ENCODE measurements at regions not wholly inside any gene's neighbourhood (a gene's known extent, or its start where the extent isn't known, plus 50 kb on each side); places are given as distances from the start of the nearest gene placed in this dataset.
A peak's percentile ranks its signal among the peaks of the same experiment; 100 is the strongest.

- H3K27ac ChIP-seq, result no peak overlapping the region
- DNase-seq (ENCODE audit: low spot score), result no peak
- ChIA-PET CTCF (interaction anchor here (0.6 to 0.9 kb wide), 2 partner anchors 50 to 61 kb away, joined by 3 read pairs; no protein-coding TSS in a partner anchor), POLR2A (ENCODE audit: low non-redundant PET) (no interaction called here)
- TF ChIP-seq, protein P1, sequence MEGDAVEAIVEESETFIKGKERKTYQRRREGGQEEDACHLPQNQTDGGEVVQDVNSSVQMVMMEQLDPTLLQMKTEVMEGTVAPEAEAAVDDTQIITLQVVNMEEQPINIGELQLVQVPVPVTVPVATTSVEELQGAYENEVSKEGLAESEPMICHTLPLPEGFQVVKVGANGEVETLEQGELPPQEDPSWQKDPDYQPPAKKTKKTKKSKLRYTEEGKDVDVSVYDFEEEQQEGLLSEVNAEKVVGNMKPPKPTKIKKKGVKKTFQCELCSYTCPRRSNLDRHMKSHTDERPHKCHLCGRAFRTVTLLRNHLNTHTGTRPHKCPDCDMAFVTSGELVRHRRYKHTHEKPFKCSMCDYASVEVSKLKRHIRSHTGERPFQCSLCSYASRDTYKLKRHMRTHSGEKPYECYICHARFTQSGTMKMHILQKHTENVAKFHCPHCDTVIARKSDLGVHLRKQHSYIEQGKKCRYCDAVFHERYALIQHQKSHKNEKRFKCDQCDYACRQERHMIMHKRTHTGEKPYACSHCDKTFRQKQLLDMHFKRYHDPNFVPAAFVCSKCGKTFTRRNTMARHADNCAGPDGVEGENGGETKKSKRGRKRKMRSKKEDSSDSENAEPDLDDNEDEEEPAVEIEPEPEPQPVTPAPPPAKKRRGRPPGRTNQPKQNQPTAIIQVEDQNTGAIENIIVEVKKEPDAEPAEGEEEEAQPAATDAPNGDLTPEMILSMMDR (conservative IDR thresholded peaks at IDR 0.05; ENCODE audit: low read depth), result no peak
These were observed 108.3 kb upstream of the AKR1E2 start for GRCh38 chr10:4717670-4718069.

GRCh38 chr10:4710858-4711257, 115.1 kb upstream of the AKR1E2 start:
- TF ChIP-seq, protein P1 (conservative IDR thresholded peaks at IDR 0.05; ENCODE audit: low read depth), result no peak
- H3K27ac ChIP-seq, result no peak overlapping the region
- no peak for DNase-seq (ENCODE audit: low spot score)
- CTCF ChIA-PET, result interaction anchor here (0.6 kb wide), 1 partner anchor 185 kb away, joined by 4 read pairs; no protein-coding TSS in a partner anchor
- POLR2A ChIA-PET (ENCODE audit: low non-redundant PET), result no interaction called here

DNA sequence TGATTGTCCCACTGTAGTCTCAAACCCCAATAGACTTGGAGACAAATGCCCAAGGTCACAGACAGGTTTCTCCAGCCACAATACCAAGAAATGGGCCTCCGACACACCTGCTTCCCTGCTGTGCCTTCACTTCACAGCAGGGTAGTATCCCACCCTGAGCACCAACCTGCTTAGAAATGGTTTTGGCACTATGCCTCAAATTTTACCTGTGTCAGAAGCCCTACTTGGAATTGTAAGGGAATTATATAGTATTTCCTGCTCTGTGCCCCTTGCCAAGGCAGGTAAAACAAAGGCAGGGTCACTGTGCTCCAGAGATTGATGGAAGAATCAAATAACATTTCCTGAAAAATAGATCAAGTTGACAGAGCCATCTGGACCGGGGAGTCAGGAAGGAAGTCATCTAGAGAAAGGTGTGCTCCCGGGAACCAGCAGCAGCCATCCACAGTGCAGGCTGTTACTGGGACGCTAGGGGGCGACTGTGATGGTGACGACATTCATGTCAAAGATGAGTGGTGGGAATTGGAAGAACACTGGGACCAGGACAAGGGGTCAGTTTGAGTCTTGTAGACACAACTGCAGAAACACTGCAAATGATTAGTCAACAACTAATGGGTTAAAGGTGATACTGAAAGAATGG, 117.8 kb upstream of the AKR1E2 start:
- H3K27ac ChIP-seq, result no peak overlapping the region
- POLR2A ChIA-PET (ENCODE audit: low non-redundant PET), result no interaction called here
- CTCF ChIA-PET, result no interaction called here
- TF ChIP-seq, protein P1 (conservative IDR thresholded peaks at IDR 0.05; ENCODE audit: low read depth), result no peak
- DNase-seq (ENCODE audit: low spot score), result no peak

- TF ChIP-seq, protein P1 (conservative IDR thresholded peaks at IDR 0.05; ENCODE audit: low read depth), result no peak
- no peak overlapping the region for H3K27ac ChIP-seq
- DNase-seq (ENCODE audit: low spot score), result no peak
- POLR2A ChIA-PET (ENCODE audit: low non-redundant PET), result no interaction called here
- CTCF ChIA-PET, result no interaction called here
These were observed 118.8 kb upstream of the AKR1E2 start for GRCh38 chr10:4707221-4707620.

GRCh38 chr10:4704034-4704545, 121.9 kb upstream of the AKR1E2 start:
- ChIA-PET CTCF (interaction anchor here (0.7 kb wide), 1 partner anchor 352 kb away, joined by 3 read pairs; no protein-coding TSS in a partner anchor), POLR2A (ENCODE audit: low non-redundant PET) (interaction anchor here (0.7 kb wide), 1 partner anchor 10 kb away, joined by 5 read pairs; no protein-coding TSS in a partner anchor)
- DNase-seq (ENCODE audit: low spot score), result peak; percentile 64
- H3K27ac ChIP-seq, result peak overlapping the region; percentile 56; the same call in 1 of the 2 replicates
- TF ChIP-seq, protein P1 (conservative IDR thresholded peaks at IDR 0.05; ENCODE audit: low read depth), result no peak

GRCh38 chr10:4701016-4701415, 125.0 kb upstream of the AKR1E2 start:
- H3K27ac ChIP-seq, result no peak overlapping the region
- TF ChIP-seq, protein P1 (conservative IDR thresholded peaks at IDR 0.05; ENCODE audit: low read depth), result no peak
- ChIA-PET POLR2A (ENCODE audit: low non-redundant PET) (no interaction called here), CTCF (interaction anchor here (1.0 kb wide), 1 partner anchor 121 kb away, joined by 4 read pairs; no protein-coding TSS in a partner anchor)
- DNase-seq (ENCODE audit: low spot score), result no peak

Measured in RWPE1 (cell line).